OCI-LY3 (cell line): ENCODE measurements at regions not wholly inside any gene's neighbourhood (a gene's known extent, or its start where the extent isn't known, plus 50 kb on each side); places are given as distances from the start of the nearest gene placed in this dataset.

Experiments
- CTCF ChIP-seq: fragments of 200-600, 300-600 bp; sonication (generic); IDR thresholded peaks from 2 replicates; pipeline ENCODE4 v1.5.1; 2014; ENCODE audit warnings: antibody characterized with exemption, low read length, low read depth
- EZH2phosphoT487 ChIP-seq: fragments of 200-600 bp; shearing (Covaris generic); IDR thresholded peaks from 2 replicates; pipeline ENCODE4 v1.6.1; 2018; ENCODE audit warnings: antibody characterized with exemption, mixed run types, low read depth

- TF ChIP-seq CTCF (no peak), EZH2phosphoT487 (no peak)
These were observed 1179.0 kb upstream of the ACVR2A start for GRCh38 chr2:146665800-146666199.
